ENCODE measurements at regions not wholly inside any gene's neighbourhood (a gene's known extent, or its start where the extent isn't known, plus 50 kb on each side); places are given as distances from the start of the nearest gene placed in this dataset.

GRCh38 chr11:119504371-119504770 is 81.4 kb upstream of the THY1 start:
- Histone ChIP-seq H3K36me3 (ENCODE audit: insufficient read depth, low read length) (no peaks in the 10 kb centered on the region), H3K4me1 (ENCODE audit: insufficient read depth, low read length) (peaks cover 8% of the 10 kb centered on the region; the same call in 1 of the 2 replicates)

GRCh38 chr11:119501777-119502405 is 78.9 kb upstream of the THY1 start:
- no peaks in the 10 kb centered on the region for H3K9me3 ChIP-seq (ENCODE audit: control insufficient read depth, insufficient read depth, low read length)
- no peak overlapping the region for H3K9ac ChIP-seq (ENCODE audit: low read depth, low read length)
- no peaks in the 10 kb centered on the region for H3K36me3 ChIP-seq (ENCODE audit: insufficient read depth, low read length)
- peaks cover 19% of the 10 kb centered on the region; the same call in 1 of the 2 replicates for H3K4me1 ChIP-seq (ENCODE audit: insufficient read depth, low read length)

More at GRCh38 chr11:119504371-119504770, 81.4 kb upstream of the THY1 start:
- Histone ChIP-seq H3K9me3 (ENCODE audit: control insufficient read depth, insufficient read depth, low read length) (no peaks in the 10 kb centered on the region), H3K9ac (ENCODE audit: low read depth, low read length) (no peak overlapping the region)

GRCh38 chr11:119497717-119498116 is 74.7 kb upstream of the THY1 start:
- Histone ChIP-seq H3K9me3 (ENCODE audit: control insufficient read depth, insufficient read depth, low read length) (no peaks in the 10 kb centered on the region), H3K36me3 (ENCODE audit: insufficient read depth, low read length) (no peaks in the 10 kb centered on the region), H3K4me1 (ENCODE audit: insufficient read depth, low read length) (peaks cover 29% of the 10 kb centered on the region; the same call in 1 of the 2 replicates), H3K9ac (ENCODE audit: low read depth, low read length) (no peak overlapping the region)

- Histone ChIP-seq H3K9ac (ENCODE audit: low read depth, low read length) (no peak overlapping the region), H3K4me1 (ENCODE audit: insufficient read depth, low read length) (peaks cover 29% of the 10 kb centered on the region; the same call in 1 of the 2 replicates), H3K9me3 (ENCODE audit: control insufficient read depth, insufficient read depth, low read length) (no peaks in the 10 kb centered on the region), H3K36me3 (ENCODE audit: insufficient read depth, low read length) (no peaks in the 10 kb centered on the region)
Measured at GRCh38 chr11:119496997-119497396, 74.0 kb upstream of the THY1 start.

- H3K9ac ChIP-seq (ENCODE audit: low read depth, low read length) = no peak overlapping the region
Measured at GRCh38 chr11:119496469-119496868, 73.5 kb upstream of the THY1 start.

DNA sequence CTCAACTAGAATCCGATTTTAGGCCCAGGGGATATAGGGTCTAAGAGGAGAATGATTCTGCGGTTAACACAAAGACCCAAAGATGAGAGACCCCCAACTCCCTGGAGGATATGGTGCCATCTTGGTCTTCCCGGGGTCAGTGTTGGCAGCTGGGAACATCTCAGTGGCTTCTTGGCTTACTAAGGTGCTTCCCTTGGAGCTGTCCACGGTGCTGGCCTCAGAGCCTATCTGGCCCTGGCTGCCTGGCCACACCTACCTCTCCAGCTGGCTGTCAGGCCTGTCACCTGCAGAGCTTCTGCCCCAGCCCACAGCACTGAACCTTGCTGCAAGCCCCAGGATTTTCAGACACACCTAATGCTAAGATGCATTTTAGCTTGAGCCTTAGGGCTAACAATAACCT is 70.7 kb upstream of the THY1 start:
- H3K36me3 ChIP-seq (ENCODE audit: insufficient read depth, low read length) = no peaks in the 10 kb centered on the region
- peaks cover 18% of the 10 kb centered on the region; the same call in 1 of the 2 replicates for H3K4me1 ChIP-seq (ENCODE audit: insufficient read depth, low read length)
- H3K9me3 ChIP-seq (ENCODE audit: control insufficient read depth, insufficient read depth, low read length) = no peaks in the 10 kb centered on the region
- no peak overlapping the region for H3K9ac ChIP-seq (ENCODE audit: low read depth, low read length)

More at GRCh38 chr11:119496469-119496868, 73.5 kb upstream of the THY1 start:
- Histone ChIP-seq H3K36me3 (ENCODE audit: insufficient read depth, low read length) (no peaks in the 10 kb centered on the region), H3K4me1 (ENCODE audit: insufficient read depth, low read length) (peaks cover 29% of the 10 kb centered on the region; the same call in 1 of the 2 replicates), H3K9me3 (ENCODE audit: control insufficient read depth, insufficient read depth, low read length) (no peaks in the 10 kb centered on the region)

GRCh38 chr11:119491753-119492510 is 69.0 kb upstream of the THY1 start:
- no peaks in the 10 kb centered on the region for H3K9me3 ChIP-seq (ENCODE audit: control insufficient read depth, insufficient read depth, low read length)
- H3K9ac ChIP-seq (ENCODE audit: low read depth, low read length) = no peak overlapping the region
- H3K4me1 ChIP-seq (ENCODE audit: insufficient read depth, low read length) = 0 out of 2 replicates have a peak, but pooled peaks cover 10% of the 10 kb centered on the region

GRCh38 chr11:119490253-119491006 is 67.5 kb upstream of the THY1 start:
- Histone ChIP-seq H3K36me3 (ENCODE audit: insufficient read depth, low read length) (no peaks in the 10 kb centered on the region), H3K4me1 (ENCODE audit: insufficient read depth, low read length) (no peaks in the 10 kb centered on the region), H3K9me3 (ENCODE audit: control insufficient read depth, insufficient read depth, low read length) (no peaks in the 10 kb centered on the region), H3K9ac (ENCODE audit: low read depth, low read length) (no peak overlapping the region)

More at GRCh38 chr11:119491753-119492510, 69.0 kb upstream of the THY1 start:
- H3K36me3 ChIP-seq (ENCODE audit: insufficient read depth, low read length) = no peaks in the 10 kb centered on the region

DNA sequence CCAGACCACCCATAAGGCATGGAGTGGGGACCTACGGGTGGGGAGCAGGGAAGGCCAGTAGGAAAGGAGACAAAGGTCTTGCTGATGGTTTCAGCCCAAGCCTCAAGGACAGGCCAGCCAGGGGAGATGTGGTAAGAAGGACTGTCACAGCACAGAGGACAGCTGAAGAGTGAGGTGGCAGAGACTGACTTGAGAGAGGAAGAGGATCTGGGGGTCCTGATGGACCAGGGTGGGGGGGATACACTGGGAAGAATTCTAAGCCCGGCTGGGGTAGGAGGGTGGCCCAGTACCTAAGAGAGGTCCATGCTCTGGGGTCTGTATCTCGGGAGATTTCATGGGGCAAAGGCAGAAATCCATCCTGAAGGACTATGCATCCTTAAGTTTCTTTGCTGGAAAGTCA is 66.1 kb upstream of the THY1 start:
- H3K36me3 ChIP-seq (ENCODE audit: insufficient read depth, low read length) = no peaks in the 10 kb centered on the region
- H3K9ac ChIP-seq (ENCODE audit: low read depth, low read length) = no peak overlapping the region
- H3K9me3 ChIP-seq (ENCODE audit: control insufficient read depth, insufficient read depth, low read length) = no peaks in the 10 kb centered on the region
- H3K4me1 ChIP-seq (ENCODE audit: insufficient read depth, low read length) = no peaks in the 10 kb centered on the region

DNA sequence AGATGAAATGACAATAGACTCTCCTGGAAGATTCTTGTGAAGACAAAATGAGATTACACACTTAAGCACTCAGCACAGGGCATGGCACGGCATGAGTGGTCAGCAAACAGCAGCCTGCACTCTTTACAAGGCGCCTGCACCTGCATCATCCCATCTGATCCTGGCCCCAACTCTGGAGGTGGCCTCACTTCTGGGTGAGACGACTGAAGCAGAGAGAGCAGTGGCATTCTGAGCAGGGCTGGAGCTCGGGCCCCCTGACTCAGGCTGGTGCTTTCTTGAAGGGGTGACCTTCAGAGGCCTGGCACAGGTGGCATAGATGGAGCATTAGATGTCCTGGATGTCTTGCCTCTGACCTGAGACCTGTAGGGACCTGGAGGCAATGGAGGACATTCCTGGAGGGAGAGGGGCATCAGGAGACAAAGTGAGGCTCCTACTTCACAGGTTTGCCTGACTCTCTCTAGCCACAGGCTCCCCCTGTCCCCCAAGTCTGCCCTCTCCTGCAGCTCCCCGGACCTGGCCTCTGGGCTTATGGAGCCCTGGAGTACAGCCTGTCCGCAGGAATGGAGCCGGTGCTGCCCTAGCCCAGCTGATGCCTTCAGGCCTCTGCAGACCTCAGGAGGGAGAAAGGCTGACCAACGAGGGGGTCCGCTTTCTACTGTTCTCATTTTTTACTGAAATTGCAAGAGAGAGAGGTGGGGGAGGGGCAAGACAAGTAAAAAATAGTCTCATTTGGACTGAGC is 65.5 kb upstream of the THY1 start:
- Histone ChIP-seq H3K4me1 (ENCODE audit: insufficient read depth, low read length) (no peaks in the 10 kb centered on the region), H3K9ac (ENCODE audit: low read depth, low read length) (no peak overlapping the region), H3K9me3 (ENCODE audit: control insufficient read depth, insufficient read depth, low read length) (no peaks in the 10 kb centered on the region), H3K36me3 (ENCODE audit: insufficient read depth, low read length) (no peaks in the 10 kb centered on the region)

DNA sequence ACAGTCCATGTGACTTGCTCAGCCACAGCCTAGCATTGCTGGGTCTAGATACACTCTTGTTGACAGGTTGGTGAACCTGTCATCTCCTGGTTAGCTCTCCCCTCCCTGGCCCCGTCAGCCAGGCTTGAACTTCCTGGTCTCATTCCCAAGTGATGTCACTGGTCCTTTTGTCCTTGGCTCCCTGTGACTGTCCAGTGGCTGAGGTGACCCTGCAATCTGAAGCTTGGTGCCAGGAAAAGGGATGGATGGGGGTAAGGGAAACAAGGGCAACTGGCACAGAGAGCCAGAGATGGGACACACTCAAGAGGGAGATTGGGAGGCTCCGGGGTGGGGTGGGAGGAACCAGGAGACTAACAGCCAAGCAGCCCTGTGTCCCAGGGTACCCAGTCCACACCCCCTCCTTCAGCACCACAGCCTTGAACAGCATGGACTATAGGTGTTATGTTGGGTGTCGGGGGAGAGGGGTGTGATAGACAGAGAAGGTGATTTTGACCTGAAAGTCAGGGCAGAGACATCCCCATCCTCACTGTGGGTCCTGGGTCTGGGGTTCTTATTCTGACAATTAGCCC is 63.8 kb upstream of the THY1 start:
- H3K9ac ChIP-seq (ENCODE audit: low read depth, low read length) = no peak overlapping the region
- H3K4me1 ChIP-seq (ENCODE audit: insufficient read depth, low read length) = no peaks in the 10 kb centered on the region
- H3K36me3 ChIP-seq (ENCODE audit: insufficient read depth, low read length) = no peaks in the 10 kb centered on the region
- no peaks in the 10 kb centered on the region for H3K9me3 ChIP-seq (ENCODE audit: control insufficient read depth, insufficient read depth, low read length)

DNA sequence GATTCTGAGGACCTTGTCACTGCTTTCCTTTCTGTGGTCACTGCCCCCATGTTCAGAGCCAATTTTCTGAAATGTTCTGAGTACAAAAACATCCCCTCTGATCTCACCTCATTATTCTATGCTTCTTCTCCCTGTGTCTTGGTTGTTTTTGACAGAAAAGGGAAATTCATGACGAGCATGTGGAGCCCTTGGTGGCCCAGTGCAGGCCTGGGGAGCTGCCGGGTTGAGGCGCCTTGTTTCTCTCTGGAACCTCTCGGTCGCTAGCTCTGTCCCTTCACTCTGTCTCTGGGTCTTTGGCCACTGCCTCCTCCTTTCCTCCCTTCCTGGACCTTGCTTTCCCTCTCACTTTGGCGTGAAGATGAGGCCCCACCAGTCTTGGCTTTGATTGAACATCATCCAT is 63.0 kb upstream of the THY1 start:
- no peaks in the 10 kb centered on the region for H3K9me3 ChIP-seq (ENCODE audit: control insufficient read depth, insufficient read depth, low read length)
- H3K4me1 ChIP-seq (ENCODE audit: insufficient read depth, low read length) = no peaks in the 10 kb centered on the region
- H3K36me3 ChIP-seq (ENCODE audit: insufficient read depth, low read length) = no peaks in the 10 kb centered on the region
- H3K9ac ChIP-seq (ENCODE audit: low read depth, low read length) = no peak overlapping the region

DNA sequence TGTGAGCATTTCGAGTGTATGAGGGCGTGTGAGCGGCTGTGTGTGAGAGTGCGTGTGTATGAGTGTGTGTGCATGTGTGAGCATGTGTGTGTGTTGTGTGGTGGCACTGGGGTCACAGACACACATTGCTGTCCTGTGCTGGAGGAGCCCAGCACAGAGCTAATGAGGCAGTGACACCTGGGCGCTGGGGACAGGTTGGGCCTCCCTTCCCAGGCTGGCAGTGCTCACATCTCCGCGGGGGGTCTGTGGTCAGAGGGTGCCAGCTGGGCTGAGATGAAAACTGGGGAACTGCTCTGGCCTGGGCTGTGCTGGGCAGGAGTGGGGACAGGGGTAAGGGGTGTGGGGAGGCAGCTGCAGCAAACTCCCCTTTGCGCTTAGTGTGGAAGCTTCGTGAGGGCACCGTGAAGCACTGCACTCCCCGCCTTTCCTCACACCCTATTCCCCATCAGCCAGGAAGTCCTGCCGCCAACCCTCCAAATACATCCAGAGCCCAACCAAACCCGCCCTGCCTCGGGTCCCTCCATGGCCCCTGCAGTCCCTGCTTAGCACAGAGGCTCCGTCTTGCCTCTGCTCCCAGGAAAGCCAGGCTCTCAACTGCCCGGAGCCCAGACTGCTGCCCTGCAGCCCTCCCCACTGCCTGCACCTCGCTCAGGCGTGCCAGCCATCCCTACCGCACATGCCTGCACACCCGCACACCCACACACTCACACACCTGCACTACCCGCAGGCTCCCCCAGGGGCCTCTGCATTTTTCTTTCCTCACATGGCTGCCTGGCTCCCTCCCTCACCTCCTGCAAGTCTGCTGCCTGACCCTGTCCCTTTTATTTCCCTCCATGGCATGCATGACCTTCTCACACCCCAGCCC is 62.0 kb upstream of the THY1 start:
- no peaks in the 10 kb centered on the region for H3K4me1 ChIP-seq (ENCODE audit: insufficient read depth, low read length)
- no peaks in the 10 kb centered on the region for H3K9me3 ChIP-seq (ENCODE audit: control insufficient read depth, insufficient read depth, low read length)
- H3K9ac ChIP-seq (ENCODE audit: low read depth, low read length) = no peak overlapping the region

More for the DNA sequence above, 62.0 kb upstream of the THY1 start:
- no peaks in the 10 kb centered on the region for H3K36me3 ChIP-seq (ENCODE audit: insufficient read depth, low read length)
